ENCODE measurements at regions not wholly inside any gene's neighbourhood (a gene's known extent, or its start where the extent isn't known, plus 50 kb on each side); places are given as distances from the start of the nearest gene placed in this dataset.

GRCh38 chr13:73248711-73249580 lies 190.1 kb downstream of the KLF5 start:
- no peak for DNase-seq (ENCODE audit: low spot score)

GRCh38 chr13:73248154-73248553 lies 189.3 kb downstream of the KLF5 start:
- no peak for DNase-seq (ENCODE audit: low spot score)

GRCh38 chr13:73245246-73245645 lies 186.4 kb downstream of the KLF5 start:
- no peak for DNase-seq (ENCODE audit: low spot score)

- DNase-seq (ENCODE audit: low spot score): no peak
Measured at GRCh38 chr13:73244467-73244866, 185.7 kb downstream of the KLF5 start.

GRCh38 chr13:73242515-73243015 lies 183.8 kb downstream of the KLF5 start:
- DNase-seq (ENCODE audit: low spot score): no peak

GRCh38 chr13:73240193-73240592 lies 181.4 kb downstream of the KLF5 start:
- no peak for DNase-seq (ENCODE audit: low spot score)

GRCh38 chr13:73235385-73235784 lies 176.6 kb downstream of the KLF5 start:
- DNase-seq (ENCODE audit: low spot score): no peak

- no peak for DNase-seq (ENCODE audit: low spot score)
Measured at GRCh38 chr13:73231471-73231870, 172.7 kb downstream of the KLF5 start.

- DNase-seq (ENCODE audit: low spot score): no peak
Measured at GRCh38 chr13:73230716-73231115, 171.9 kb downstream of the KLF5 start.

GRCh38 chr13:73228546-73228945 lies 169.7 kb downstream of the KLF5 start:
- no peak for DNase-seq (ENCODE audit: low spot score)

- DNase-seq (ENCODE audit: low spot score): no peak
Measured at GRCh38 chr13:73225990-73226389, 167.2 kb downstream of the KLF5 start.

- no peak for DNase-seq (ENCODE audit: low spot score)
Measured at GRCh38 chr13:73224703-73225102, 165.9 kb downstream of the KLF5 start.

GRCh38 chr13:73223372-73223781 lies 164.6 kb downstream of the KLF5 start:
- DNase-seq (ENCODE audit: low spot score): no peak

GRCh38 chr13:73222627-73223305 lies 164.0 kb downstream of the KLF5 start:
- no peak for DNase-seq (ENCODE audit: low spot score)

GRCh38 chr13:73220966-73221720 lies 162.3 kb downstream of the KLF5 start:
- DNase-seq (ENCODE audit: low spot score): no peak

GRCh38 chr13:73218181-73218580 lies 159.4 kb downstream of the KLF5 start:
- DNase-seq (ENCODE audit: low spot score): no peak

- DNase-seq (ENCODE audit: low spot score): no peak
Measured at GRCh38 chr13:73216381-73216831, 157.6 kb downstream of the KLF5 start.

- DNase-seq (ENCODE audit: low spot score): no peak
Measured at GRCh38 chr13:73215823-73216222, 157.0 kb downstream of the KLF5 start.

- no peak for DNase-seq (ENCODE audit: low spot score)
Measured at GRCh38 chr13:73212482-73212881, 153.7 kb downstream of the KLF5 start.

GRCh38 chr13:73210218-73210883 lies 151.5 kb downstream of the KLF5 start:
- no peak for DNase-seq (ENCODE audit: low spot score)

- DNase-seq (ENCODE audit: low spot score): no peak
Measured at GRCh38 chr13:73204952-73205351, 146.1 kb downstream of the KLF5 start.

GRCh38 chr13:73201626-73202025 lies 142.8 kb downstream of the KLF5 start:
- no peak for DNase-seq (ENCODE audit: low spot score)
